ENCODE measurements at regions not wholly inside any gene's neighbourhood (a gene's known extent, or its start where the extent isn't known, plus 50 kb on each side); places are given as distances from the start of the nearest gene placed in this dataset.
A peak's percentile ranks its signal among the peaks of the same experiment; 100 is the strongest.

DNA sequence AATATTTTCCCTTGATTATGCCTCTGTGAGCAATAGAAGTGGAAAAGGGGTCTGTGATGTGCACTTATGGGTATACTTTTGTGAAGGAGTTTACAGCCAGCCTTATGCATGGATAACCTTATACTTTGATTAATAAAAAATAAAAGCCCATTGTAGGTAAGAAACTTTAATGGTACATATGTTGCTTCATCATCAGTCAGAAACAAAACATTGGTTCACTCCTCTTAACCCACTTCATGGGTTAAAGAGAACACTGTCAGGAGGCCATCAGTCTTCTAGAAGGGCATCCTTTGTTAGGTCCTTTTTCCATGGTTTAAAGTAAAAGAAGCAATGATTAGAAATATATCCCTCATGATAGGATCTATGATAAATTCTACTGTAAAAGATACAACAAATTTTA is 952.1 kb upstream of the MIR17HG start:
- DNase-seq (ENCODE audit: insufficient read length, low spot score), result no peak
- TF ChIP-seq CTCF (IDR thresholded peaks at IDR 0.05; ENCODE audit: insufficient read depth, missing control alignments), result no peak
- FAIRE-seq, result no peak

- no peak for TF ChIP-seq CTCF (IDR thresholded peaks at IDR 0.05; ENCODE audit: insufficient read depth, missing control alignments)
- FAIRE-seq, result no peak
- no peak for DNase-seq (ENCODE audit: insufficient read length, low spot score)
Observed at GRCh38 chr13:90395846-90396245, 951.6 kb upstream of the MIR17HG start.

DNA sequence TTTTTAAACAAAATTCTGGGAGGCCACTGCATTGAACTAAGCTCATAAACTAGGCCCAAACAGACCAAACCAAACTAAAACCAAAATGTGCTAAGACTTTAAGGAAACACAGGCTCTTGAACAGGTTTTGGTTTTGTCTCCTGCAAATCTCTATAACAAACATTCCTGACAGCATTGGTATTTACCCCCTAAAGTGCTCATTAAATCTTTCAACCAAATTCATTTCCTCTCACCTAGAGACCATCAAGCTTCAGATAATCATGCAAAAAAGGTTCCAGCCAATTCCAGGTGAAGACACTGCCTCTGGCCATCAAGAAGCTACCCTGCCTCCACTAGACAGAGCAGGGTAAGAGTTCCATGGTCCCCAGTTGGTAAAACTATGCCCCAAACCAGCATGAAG is 951.2 kb upstream of the MIR17HG start:
- DNase-seq (ENCODE audit: insufficient read length, low spot score) (no peak), FAIRE-seq (no peak)
- no peak for TF ChIP-seq CTCF (IDR thresholded peaks at IDR 0.05; ENCODE audit: insufficient read depth, missing control alignments)

DNA sequence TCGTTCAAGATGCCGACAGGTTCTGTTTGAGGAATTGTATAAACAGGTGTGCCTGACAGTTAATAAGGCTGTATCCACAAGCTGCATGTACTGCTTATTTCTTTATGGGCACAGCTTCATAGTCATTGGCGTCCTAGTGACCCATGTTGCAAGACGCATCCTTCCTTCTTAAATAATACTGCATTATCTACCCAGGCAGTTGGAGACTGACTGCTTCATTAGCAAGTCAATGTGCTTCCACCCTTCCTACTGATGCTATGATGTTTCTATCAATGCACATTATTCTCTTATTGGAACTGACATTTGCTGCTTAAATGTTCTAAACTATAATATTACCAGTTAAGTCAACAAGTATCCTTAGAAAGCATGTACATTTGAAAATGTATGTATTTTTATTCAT is 950.0 kb upstream of the MIR17HG start:
- no peak for TF ChIP-seq CTCF (IDR thresholded peaks at IDR 0.05; ENCODE audit: insufficient read depth, missing control alignments)
- FAIRE-seq, result no peak
- no peak for DNase-seq (ENCODE audit: insufficient read length, low spot score)

DNA sequence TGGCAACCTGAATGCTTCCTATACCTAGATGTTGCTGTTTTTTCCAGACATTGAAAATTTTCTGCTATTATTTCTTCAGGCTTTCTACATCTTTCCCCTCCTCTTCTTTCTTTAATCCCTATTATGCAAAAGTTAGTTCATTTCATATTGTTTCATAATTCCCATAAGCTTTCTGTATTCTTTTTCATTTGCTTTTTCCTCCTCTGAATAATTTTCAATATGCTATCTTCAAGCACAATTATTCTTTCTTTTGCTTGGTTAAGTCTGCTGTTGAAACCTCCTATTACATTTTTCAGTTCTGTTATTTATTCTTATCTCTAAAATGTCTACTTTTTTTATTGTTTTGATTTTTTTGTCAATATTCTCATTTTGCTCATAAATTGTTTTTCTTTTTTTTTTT is 947.1 kb upstream of the MIR17HG start:
- no peak for FAIRE-seq
- TF ChIP-seq CTCF (IDR thresholded peaks at IDR 0.05; ENCODE audit: insufficient read depth, missing control alignments), result no peak
- no peak for DNase-seq (ENCODE audit: insufficient read length, low spot score)

DNA sequence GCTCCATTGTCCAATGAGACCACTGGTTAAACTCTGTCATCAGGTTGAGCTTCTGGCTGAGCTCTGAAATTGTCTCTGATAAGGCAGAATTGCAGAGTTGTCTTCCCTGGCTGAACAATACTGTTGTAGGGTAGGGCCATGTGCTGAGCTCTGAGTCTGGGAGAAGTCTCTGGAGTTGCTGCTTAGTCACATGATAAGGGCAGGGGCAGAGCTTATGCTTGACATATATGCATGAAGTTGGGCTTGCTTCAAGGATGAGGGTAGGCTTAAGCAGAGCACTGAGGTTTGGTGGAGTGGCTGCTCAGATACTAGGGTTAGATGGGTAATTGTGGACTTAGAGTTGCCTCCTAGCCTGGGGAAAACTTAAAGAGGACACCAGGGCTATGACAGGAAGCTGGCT is 946.3 kb upstream of the MIR17HG start:
- FAIRE-seq (no peak), DNase-seq (ENCODE audit: insufficient read length, low spot score) (no peak)
- no peak for TF ChIP-seq CTCF (IDR thresholded peaks at IDR 0.05; ENCODE audit: insufficient read depth, missing control alignments)

DNA sequence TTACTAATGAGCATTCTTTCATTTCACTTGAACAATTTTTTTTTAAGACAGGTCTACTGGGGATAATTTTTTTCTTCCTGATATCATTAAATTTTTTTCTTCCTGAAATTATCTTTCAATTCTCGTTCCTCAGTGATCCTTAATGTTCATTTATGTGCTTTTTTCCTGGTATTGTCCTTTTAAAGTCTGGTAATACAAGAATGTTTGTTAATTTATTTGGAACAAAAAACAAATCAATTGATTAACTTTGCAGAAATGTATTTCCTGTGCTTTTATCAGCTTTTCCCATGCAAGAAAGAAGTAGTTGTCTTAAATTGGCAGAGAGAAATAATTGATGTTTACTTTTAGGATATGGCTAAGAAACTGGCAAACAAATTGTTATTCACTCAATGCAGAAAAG is 945.4 kb upstream of the MIR17HG start:
- DNase-seq (ENCODE audit: insufficient read length, low spot score) (no peak), FAIRE-seq (peak; percentile 16)
- TF ChIP-seq CTCF (IDR thresholded peaks at IDR 0.05; ENCODE audit: insufficient read depth, missing control alignments), result no peak
